HG03159 (cell line): ENCODE measurements at regions not wholly inside any gene's neighbourhood (a gene's known extent, or its start where the extent isn't known, plus 50 kb on each side); places are given as distances from the start of the nearest gene placed in this dataset.

Source experiments
- ATAC-seq: cut with Tn5 transposase; IDR thresholded peaks from one replicate; pipeline ENCODE4 v1.9.1; 2021; ENCODE audit warnings: mild to moderate bottlenecking, moderate library complexity; ENCODE audit not compliant: unreplicated experiment

DNA sequence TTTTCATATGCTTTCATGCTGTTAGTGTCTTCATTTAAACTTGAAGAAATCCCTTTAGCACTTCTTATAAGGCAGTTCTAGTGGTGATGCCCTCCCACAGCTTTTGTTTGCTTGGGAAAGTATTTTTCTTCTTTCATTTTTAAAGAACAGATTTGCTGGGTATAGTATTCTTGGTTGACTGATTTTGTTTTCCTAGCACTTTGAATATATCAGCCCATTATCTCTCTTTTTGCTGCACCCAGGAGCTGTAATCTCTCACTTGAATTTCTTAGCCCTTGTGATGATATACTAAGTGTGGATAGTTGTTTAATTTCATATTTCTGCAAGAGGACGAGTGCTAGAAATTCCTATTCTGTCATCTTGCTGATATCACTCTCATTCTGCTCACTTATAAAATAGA is 283.7 kb downstream of the GPAT3 start:
- no peak for ATAC-seq

DNA sequence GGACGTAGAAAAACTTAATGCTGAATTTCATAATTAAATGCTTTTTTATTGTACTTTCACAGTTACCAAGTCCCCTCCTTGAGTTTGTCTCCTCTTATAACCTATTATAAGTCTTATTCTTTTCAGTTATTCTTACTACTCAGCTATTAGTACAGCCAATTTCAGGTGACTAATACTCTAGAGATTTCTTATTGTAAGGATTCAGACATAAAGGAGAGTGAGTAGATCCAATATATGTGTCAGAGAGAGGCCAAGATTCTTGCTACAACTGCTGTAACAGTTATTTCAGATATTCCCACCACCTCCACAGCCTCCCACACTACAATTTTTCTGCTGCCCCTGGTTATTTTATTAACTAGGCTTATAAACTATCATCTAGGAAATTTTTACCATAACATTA is 274.5 kb downstream of the GPAT3 start:
- no peak for ATAC-seq

DNA sequence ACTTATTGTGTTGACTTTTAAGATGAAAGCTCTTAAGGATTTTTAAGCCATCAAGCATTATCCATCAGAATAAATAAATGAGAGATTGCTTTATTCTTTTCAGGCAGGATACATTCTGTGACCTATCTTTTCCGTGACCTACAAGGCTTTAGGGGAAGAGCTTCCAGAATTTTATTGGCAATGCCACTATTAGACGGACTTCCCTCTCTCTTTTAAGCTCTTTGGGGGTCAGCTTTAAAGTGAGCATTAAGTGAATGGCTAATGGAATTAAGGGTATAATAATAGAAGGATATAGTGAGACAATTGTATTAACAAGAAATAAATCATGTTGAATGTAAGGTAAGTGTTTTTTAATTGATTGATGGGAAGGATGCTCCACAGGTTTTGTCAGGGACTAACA is 273.7 kb downstream of the GPAT3 start:
- no peak for ATAC-seq

DNA sequence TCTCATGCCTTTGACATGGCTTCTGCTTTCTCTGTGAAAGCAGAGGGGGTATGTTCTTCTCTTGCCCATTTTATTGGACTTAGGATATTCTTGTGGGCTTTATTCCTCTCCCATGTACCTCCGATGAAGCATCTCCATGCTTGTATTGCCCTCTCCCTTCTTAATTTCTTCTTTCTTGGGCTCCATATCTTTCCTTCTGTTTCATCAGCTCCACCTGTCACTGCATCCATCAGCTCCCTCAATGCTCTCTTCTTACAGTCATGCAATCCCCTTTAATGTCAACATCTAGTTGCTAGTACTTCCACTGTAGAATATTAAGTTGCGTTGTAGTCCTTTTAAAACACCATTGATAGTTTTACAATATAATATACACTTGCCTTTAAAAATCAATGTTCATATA is 257.6 kb downstream of the GPAT3 start:
- ATAC-seq = no peak

DNA sequence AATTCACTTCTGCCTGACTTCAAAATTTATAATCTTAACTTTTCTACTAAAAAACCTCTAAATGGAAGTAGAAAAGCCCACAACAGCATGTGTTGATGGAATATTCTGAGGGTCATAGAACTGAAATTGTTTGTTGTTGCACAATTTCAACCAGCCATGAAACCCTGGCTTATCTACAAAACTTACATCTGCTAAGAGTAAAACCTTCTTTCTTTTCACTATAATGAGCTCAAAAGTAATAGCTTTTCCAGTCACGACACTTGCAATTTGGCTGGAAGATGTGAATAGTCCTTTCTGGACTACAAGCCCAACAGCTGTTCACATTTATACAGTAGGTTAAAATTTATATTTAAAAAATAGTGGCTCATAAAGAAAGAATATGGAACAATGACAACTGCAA is 250.0 kb downstream of the GPAT3 start:
- no peak for ATAC-seq

DNA sequence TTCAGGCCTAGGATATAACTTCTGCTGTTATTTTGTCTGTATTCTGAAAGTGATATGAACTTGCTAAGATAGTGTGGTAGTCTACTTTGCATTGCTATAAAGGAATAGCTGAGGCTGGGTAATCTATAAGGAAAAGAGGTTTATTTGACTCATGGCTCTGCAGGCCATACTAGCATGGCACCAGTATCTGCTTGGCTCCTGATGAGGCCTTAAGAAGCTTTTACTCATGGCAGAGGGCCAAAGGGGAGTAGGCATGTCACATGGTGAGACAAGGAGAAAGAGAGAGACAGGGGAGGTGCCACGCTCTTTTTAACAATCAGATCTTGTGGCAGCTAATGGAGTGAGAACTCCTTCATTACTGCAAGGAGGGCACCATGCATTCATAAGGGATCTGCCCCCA is 247.3 kb downstream of the GPAT3 start:
- no peak for ATAC-seq

DNA sequence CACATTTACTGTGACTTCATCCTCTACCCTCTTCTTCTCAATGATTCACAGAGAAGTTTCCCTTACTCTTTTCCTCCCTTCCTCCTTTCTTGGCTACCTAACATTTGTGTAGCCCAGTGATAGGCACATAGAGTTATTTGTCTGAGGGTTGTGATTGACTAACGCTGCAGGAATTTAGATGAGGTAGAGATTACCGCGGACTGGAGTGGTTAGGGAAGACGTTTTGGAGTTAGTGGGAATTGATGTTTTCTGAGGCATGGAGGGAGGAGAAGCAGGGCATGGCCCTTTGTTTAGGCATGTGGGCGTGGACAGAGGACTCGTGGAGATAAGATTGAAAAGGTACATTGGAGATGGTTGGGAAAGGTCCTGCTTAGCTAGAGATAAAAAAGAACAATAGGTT is 246.7 kb downstream of the GPAT3 start:
- no peak for ATAC-seq

DNA sequence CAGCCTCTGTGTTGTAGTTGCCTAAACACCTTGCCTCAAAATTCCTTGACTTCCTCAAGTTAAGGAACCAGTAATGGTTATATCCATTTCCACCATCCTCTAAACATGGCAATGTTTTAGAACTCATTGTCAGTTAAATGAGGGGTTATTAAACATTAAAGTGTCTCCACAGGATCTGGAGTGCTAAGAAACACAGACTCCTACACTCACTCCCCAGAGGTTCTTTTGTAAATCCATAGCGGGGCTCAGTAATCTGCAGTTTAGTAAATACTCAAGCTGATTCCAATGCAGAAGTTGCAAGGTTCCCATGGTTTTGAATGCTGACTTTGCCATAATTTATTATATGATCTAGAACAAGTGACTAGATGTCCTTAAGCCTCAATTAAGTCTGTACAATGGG is 245.5 kb downstream of the GPAT3 start:
- ATAC-seq = no peak

DNA sequence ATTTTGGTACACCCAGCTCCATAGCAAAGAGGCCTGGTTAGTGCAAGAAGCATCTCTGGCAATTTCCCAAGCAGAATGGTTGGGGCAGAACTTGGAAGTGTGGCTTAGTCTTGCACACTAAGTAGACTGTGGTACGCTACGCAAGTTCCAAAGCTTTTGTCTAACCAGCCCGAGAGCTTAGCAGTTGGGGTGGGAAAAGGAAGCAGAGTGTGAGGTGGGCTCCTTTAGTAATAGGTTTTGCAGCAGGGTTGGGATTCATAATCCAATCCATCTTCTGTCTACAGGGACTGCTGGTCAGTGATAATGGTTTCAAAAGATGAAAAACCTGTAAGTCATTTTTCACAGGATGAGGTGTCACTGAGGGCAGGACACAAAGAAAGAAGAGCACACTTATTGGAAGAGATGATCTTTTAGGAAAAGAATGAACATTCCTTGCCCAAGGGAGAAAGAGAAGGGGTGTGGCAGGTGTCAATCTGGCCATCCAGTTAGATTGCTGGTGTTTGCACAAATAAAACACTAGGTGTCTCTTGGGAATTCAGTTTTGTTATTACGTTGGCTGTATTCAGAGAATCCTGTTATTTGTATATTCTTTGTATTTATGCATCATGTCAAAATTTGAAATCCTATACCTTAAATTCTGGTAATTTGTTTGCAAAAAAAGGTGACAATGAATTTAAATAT is 244.3 kb downstream of the GPAT3 start:
- ATAC-seq = no peak

DNA sequence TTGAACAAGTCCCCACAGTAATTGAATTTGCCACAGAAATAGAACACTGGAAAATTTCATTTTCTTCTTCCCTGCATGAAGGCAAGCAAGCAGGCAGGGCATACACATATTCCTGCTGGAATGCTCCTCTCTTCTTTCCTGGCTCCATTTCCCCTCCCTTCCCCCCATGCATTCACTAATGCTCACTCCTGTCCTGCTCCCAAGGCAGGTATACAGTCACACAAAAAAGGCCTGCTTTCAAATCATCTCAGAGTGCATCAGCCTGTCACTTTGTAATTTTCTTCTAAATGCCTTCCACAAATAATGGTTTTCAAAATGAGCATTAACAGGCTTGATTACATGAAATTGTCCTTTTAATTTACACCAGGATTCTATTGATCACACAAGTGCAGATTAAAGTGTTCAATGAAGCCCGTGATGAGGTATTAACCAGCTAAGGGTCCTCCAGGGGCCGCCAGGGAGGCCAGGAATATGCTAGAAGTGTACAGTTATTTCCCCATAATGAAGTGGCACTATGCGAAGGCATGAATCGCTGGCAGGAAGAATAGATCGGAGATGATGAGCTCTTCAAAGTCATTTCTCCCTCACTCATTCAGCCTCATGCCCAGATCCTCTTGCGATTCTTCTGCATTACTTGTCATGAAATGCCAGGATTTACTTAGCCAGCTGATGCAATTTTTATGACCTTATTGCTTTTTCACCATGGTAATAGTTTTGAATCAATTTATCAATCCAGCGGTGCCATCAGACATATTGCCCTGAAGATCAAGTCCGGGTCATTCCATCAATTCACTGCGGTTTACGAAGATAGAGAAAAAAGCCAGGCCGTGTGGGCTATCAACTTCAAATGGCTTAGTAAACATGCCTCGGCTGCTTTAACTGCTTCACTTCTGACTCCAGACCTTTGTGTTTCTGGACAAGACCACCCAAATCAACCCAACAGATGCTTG is 243.5 kb downstream of the GPAT3 start:
- no peak for ATAC-seq

DNA sequence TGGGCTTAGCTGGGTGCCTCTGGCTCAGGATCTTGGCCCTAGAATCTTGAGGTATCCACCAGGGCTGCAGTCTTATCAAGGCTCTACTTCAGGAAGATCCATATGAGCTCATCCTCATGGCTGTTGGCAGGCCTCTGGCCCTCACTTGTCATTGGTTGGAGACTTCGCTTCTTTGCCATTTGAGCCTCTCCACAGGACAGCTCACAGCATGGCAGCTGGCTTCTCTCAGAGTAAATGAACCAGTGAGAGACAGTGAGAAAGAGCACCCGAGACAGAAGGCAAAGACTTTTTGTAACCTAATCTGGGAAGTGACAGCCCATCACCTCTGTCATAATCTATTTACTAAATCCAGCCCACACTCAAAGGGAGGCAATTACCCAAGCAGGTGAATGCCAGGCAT is 236.8 kb downstream of the GPAT3 start:
- ATAC-seq = no peak

DNA sequence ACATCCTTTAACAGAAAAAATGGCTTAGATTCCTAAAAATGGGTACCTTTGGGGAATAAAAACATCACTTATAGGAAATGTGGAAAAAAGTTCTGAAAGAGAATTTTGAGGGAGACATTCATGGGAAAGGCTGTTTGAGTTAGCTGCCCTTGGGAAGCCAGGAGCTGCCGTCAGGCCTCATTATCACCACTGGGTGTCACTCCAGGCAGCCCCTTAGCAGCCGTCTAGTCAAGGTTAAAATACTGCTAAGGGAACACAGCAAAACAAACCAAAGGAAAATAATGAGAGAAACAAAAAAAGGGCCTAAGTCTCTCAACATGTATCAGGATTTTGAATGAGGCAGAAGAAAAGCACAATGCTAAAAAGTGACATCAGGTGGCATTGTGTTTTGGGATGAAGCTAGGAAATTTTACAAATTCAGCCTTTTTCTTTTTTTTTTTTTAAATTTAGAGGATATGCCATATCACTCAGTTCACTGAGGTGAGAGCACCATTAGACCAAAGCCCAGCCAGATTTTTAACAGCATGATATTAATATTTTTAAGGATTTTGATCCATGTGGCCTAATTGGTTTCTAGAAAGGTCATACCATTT is 235.3 kb downstream of the GPAT3 start:
- peak; percentile 49 for ATAC-seq

DNA sequence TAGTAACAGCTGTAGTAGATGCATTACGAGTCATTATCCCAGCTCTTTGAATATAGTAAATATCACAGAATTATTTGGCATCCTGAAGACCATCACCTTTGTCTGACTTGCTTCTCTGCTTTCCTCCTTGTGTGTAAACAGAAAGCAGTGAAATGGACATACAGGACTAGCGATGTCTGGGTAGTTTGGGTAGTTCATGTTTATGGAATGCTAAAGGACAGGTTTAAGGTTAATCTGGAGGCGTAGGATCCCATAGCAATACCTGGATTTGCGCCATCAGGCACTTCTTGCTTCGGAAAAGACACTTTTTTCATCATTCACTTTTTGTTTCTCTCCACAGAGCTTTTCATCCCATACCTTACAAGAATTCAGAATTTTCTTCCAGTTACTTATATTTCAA is 232.2 kb downstream of the GPAT3 start:
- no peak for ATAC-seq

DNA sequence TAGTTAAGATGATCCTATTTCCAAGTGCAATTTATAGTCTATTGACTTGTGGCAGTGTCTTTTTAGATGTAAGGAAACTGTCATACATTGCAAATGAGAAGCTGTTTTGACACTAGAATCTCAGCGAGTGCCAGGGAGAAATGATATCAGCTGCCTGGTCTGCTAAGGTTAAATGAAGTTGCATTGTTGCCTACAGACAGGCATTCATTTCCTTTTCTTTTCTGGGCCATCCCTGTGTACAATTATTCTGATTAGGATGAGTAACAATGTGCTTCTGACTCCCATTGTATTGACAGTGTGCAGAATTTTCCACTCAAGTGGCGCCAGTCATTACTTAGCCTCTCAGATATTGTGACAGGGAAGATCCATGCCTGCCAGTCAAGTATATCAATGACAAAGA is 231.2 kb downstream of the GPAT3 start:
- ATAC-seq = no peak

DNA sequence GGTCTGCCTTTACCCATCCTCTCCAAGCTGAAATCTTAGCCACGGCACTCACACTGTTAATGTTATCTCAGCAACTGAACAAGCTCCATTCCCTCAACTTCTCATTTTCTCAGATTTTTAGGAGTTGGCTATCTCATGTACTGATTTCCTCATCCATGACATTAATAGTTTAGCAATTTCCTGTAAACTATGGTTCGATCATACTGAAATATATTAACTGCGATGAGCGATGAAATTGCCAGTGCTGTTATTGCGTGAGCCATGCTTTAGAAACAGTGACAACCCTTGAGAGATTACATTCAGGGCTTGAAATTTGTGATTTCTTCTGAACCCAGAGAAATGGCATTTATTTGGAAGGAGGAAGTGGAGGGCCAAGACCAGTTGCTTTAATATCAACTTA is 223.7 kb downstream of the GPAT3 start:
- no peak for ATAC-seq

DNA sequence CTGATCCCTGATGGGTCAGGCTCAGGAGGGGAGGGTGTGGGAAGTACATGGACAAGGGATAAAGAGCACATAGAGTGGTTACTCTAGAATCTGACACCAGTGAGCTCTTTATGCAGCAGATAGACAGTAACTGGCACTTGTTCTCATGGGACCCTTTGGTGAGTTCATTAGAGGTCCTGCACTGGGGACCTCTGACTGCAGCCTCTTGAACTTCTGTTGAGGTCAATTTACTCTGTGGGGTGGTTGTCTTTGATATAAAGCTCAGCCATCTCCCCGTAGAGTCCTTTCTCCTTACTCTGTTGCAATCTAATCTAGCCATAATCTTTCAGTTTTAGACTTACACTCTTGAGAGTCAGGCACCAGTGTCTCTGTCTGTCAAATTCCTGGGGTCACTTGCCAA is 222.4 kb downstream of the GPAT3 start:
- no peak for ATAC-seq

DNA sequence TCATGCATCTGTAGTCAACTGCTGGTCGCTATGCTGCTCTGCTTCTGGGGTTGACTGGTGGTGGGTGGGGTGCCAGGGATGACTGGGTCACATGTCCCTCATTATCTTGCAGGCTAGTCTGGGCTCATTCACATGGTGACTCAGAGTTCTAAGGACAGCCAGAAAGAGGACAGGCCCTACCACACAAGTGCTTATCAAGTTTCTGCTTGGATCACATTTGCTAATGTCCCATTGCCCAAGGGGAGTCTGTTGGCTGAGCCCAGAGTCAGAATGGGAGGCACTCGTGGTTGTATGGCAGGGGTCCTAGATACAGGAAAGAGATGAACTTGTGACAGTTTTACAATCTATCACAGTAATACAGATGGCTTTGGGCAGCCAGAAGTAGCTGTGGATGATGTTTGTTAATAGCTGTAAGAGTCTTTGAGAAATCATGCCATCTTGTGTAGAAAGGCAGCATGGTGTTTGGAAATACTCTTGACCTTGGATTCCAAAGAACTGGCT is 221.3 kb downstream of the GPAT3 start:
- no peak for ATAC-seq

DNA sequence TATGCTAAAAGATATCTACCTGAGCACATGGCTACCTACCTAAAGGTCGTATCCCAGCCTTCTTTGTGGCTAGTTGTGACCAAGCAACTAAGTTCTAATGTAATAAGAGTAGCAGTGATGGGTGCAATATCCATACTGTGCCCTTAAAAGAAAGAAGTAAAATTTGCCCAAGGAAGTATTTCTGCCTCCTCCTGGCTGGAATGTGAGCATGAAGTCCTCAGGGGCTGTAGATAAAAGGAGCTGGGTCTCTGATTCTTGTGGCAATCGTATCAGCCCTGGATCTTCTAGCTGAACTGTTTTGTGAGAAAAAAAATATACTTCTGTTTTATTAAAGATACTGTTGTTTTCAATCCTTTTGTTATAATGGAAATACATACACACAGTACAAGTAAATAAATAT is 217.4 kb downstream of the GPAT3 start:
- ATAC-seq = no peak

DNA sequence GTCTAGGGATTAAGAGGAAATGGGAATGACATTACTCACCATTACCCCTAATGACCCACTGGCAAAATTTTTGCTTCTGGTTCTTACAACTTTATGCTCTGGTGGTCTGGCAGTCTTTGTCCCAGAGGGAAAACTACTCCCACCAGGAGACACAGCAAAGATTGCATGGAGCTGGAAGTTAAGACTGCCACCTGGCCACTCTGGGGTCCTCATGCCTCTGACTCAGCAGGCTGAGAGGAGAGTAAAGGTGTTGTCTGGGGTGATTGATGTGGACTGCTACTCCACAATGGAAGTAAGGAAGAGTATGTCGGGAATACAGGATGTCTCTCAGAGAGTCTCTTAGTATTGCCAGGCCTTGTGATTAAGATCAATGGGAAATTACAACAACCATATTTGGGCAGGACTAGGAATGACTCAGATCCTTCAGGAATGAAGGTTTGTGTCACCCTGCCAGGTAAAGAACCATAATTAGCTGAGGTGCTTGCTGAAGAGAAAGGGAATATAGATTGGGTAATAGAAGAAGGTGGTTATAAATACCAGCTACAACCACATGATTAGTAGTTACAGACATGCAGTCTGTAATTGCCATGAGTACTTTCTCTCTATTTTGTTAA is 215.5 kb downstream of the GPAT3 start:
- ATAC-seq = no peak

DNA sequence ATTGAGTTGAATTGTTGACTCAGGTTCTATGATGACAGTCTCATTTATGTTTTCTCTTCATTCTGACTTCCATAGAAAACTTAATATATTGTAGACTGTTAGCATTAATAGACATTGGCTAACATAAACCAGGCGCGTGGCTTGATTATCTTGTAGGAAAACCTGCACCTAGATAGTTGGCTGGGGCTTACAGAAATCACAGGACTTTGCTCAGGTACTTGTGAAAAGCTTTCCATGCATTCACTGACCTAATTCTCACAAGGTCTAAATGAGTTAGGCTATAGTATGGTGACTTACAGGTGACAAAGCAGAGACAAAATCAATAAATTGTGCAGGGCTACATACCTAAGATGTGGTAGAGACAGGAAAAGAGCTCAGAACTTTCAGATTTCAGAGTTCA is 212.8 kb downstream of the GPAT3 start:
- ATAC-seq = no peak

DNA sequence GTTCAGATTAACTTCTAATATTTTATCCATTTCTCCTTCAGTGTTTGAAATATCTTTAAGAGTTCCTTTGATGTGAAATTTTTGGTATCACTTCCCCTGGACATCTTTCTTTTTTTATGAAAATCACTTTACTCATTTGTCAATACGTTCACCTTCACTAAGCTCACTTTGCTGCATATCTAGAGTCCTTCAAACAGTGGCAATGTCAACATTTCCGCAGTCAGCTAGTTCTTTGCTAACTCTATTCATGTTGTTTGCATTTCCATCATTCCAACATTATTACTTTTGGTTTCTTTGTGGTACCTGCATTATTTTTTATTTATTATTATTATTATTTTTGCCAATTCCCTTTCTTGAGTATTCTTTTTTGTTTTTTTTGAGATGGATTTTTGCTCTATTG is 203.0 kb downstream of the GPAT3 start:
- ATAC-seq = no peak
